GM12892 (cell line): ENCODE measurements at regions not wholly inside any gene's neighbourhood (a gene's known extent, or its start where the extent isn't known, plus 50 kb on each side); places are given as distances from the start of the nearest gene placed in this dataset.

Source experiments
- POLR2A ChIP-seq: IDR thresholded peaks from 2 replicates; pipeline ENCODE4 v1.6.1; 2011; ENCODE audit warnings: low read depth, low read length, control low read depth
- POLR2AphosphoS5 ChIP-seq: IDR thresholded peaks from 2 replicates; pipeline ENCODE4 v1.6.1; 2011; ENCODE audit warnings: low read depth, low read length, control low read depth

- TF ChIP-seq POLR2AphosphoS5 (no peak), POLR2A (no peak)
Measured at GRCh38 chr11:116539211-116539610, 233.6 kb downstream of the BUD13 start.
